H1 (cell line): ENCODE measurements at regions not wholly inside any gene's neighbourhood (a gene's known extent, or its start where the extent isn't known, plus 50 kb on each side); places are given as distances from the start of the nearest gene placed in this dataset.

Experiments used
- CTCF ChIA-PET: fragments of 300-600 bp; sonication (Branson Sonifier 250); formaldehyde crosslinking; loops from one replicate; lab custom pipeline; 2021; ENCODE audit not compliant: partially characterized antibody; lab: Charles Lee
- POLR2A ChIA-PET: fragments of 300-600 bp; sonication (Branson Sonifier 250); formaldehyde crosslinking; loops from one replicate; lab custom pipeline; 2021; ENCODE audit warnings: inconsistent platforms; ENCODE audit not compliant: partially characterized antibody; lab: Charles Lee
- DNase-seq, 2 experiments: peaks; one replicate each; pipeline versions ENCODE4 v3.0.0 to v3.0.0-alpha.2; 2010 to 2022; ENCODE audit warnings: low spot score in 2 of 2, low read depth in 1 of 2, mixed read lengths in 1 of 2
- FAIRE-seq: peaks from 2 replicates; lab custom pipeline; 2011; peaks lifted over from hg19 to GRCh38; lab: Jason Lieb, UNC
- H2AFZ ChIP-seq: 2 replicates; pipeline ENCODE4 v1.8.1; 2012; ENCODE audit warnings: low read length, inconsistent platforms
- H2AK5ac ChIP-seq: 2 replicates; pipeline ENCODE4 v1.6.1; 2013; ENCODE audit warnings: low read depth, low read length
- H2BK120ac ChIP-seq: replicated peaks from 2 replicates; pipeline ENCODE3; 2013; ENCODE audit warnings: low read depth, low read length, inconsistent platforms
- H2BK12ac ChIP-seq: 2 replicates; pipeline ENCODE4 v1.6.1; 2013; ENCODE audit warnings: low read depth, low read length
- H2BK15ac ChIP-seq: 2 replicates; pipeline ENCODE4 v1.6.1; 2013; ENCODE audit warnings: low read length
- H2BK20ac ChIP-seq: 2 replicates; pipeline ENCODE4 v1.6.1; 2013; ENCODE audit warnings: low read length
- H2BK5ac ChIP-seq: 2 replicates; pipeline ENCODE4 v1.6.1; 2013; ENCODE audit warnings: low read depth, low read length
- H3K14ac ChIP-seq: 2 replicates; pipeline ENCODE4 v1.6.1; 2013; ENCODE audit warnings: inconsistent platforms; ENCODE audit not compliant: insufficient read length
- H3K18ac ChIP-seq: 2 replicates; pipeline ENCODE4 v1.6.1; 2013; ENCODE audit warnings: low read length; ENCODE audit errors: extremely low read depth
- H3K23ac ChIP-seq: 2 replicates; pipeline ENCODE4 v1.6.1; 2013; ENCODE audit warnings: inconsistent platforms; ENCODE audit not compliant: insufficient read length
- H3K23me2 ChIP-seq: 2 replicates; pipeline ENCODE4 v1.6.1; 2013; ENCODE audit warnings: low read depth, low read length
- H3K27ac ChIP-seq: 2 replicates; pipeline ENCODE4 v1.6.1; 2011; ENCODE audit warnings: low read depth, low read length, inconsistent platforms
- H3K27me3 ChIP-seq, 4 experiments: replicated peaks in 1 of 4; 1 replicate in 1 of 4; 2 replicates in 3 of 4; pipeline versions ENCODE4 v1.6.1 to v1.8.1; 2011 to 2013; ENCODE audit warnings: low read length in 3 of 4, mild to moderate bottlenecking in 3 of 4, inconsistent platforms in 2 of 4, mixed read lengths in 2 of 4, moderate library complexity in 1 of 4; ENCODE audit not compliant: control insufficient read depth in 3 of 4, insufficient read depth in 3 of 4; ENCODE audit errors: extremely low read depth in 1 of 4
- H3K36me3 ChIP-seq, 4 experiments: 2 replicates each; pipeline versions ENCODE4 v1.6.1 to v1.8.1; 2011 to 2013; ENCODE audit warnings: mild to moderate bottlenecking in 4 of 4, low read length in 3 of 4, moderate library complexity in 2 of 4, control low read depth in 1 of 4, inconsistent platforms in 1 of 4; ENCODE audit not compliant: insufficient read depth in 4 of 4, control insufficient read depth in 2 of 4
- H3K4ac ChIP-seq: replicated peaks from 2 replicates; pipeline ENCODE3; 2013; ENCODE audit warnings: low read length, low read depth, mixed read lengths, inconsistent platforms; ENCODE audit not compliant: insufficient read length
- H3K4me1 ChIP-seq, 4 experiments: replicated peaks in 1 of 4; 1 replicate in 1 of 4; 2 replicates in 3 of 4; pipeline versions ENCODE4 v1.6.1 to v1.8.1; 2011 to 2013; ENCODE audit warnings: low read length in 3 of 4, inconsistent platforms in 2 of 4, mixed read lengths in 1 of 4; ENCODE audit not compliant: insufficient read depth in 4 of 4, control insufficient read depth in 3 of 4
- H3K4me2 ChIP-seq, 2 experiments: 2 replicates each; pipeline versions ENCODE4 v1.6.1 to v1.8.1; 2011 to 2013; ENCODE audit warnings: low read depth in 2 of 2, low read length in 2 of 2, control low read depth in 1 of 2, inconsistent platforms in 1 of 2, mild to moderate bottlenecking in 1 of 2; ENCODE audit not compliant: insufficient read depth in 1 of 2
- H3K4me3 ChIP-seq, 4 experiments: fragments of 200-600, 300-600 bp in 1 of 4; sonication (generic), shearing (Covaris generic), sonication (Bioruptor Twin) in 1 of 4; 2 replicates each; pipeline versions ENCODE4 v1.5.1 to v1.8.1; 2011 to 2016; ENCODE audit warnings: low read length in 4 of 4, low read depth in 3 of 4, control low read depth in 2 of 4, inconsistent platforms in 2 of 4, mild to moderate bottlenecking in 2 of 4, mixed read lengths in 1 of 4, moderate library complexity in 1 of 4; ENCODE audit not compliant: insufficient read depth in 2 of 4; ENCODE audit errors: extremely low read depth in 1 of 4
- H3K56ac ChIP-seq: replicated peaks from 2 replicates; pipeline ENCODE3; 2013; ENCODE audit warnings: low read depth, mild to moderate bottlenecking, mixed read lengths, low read length, inconsistent platforms; ENCODE audit not compliant: insufficient read length
- H3K79me1 ChIP-seq: 2 replicates; pipeline ENCODE4 v1.6.1; 2013; ENCODE audit warnings: low read depth, low read length, control low read depth
- H3K79me2 ChIP-seq, 2 experiments: 2 replicates each; pipeline versions ENCODE4 v1.6.1 to v1.8.1; 2012 to 2013; ENCODE audit warnings: low read length in 2 of 2, mild to moderate bottlenecking in 2 of 2, inconsistent platforms in 1 of 2; ENCODE audit not compliant: insufficient read depth in 2 of 2, control insufficient read depth in 1 of 2
- H3K9ac ChIP-seq, 4 experiments: replicated peaks in 1 of 4; 1 replicate in 1 of 4; 2 replicates in 3 of 4; pipeline versions ENCODE4 v1.6.1 to v1.8.1; 2011 to 2013; ENCODE audit warnings: low read depth in 3 of 4, low read length in 3 of 4, control low read depth in 2 of 4, mild to moderate bottlenecking in 2 of 4, moderate library complexity in 2 of 4, inconsistent platforms in 1 of 4; ENCODE audit errors: extremely low read depth in 1 of 4
- H3K9me3 ChIP-seq, 2 experiments: 2 replicates each; pipeline versions ENCODE4 v1.6.1 to v1.8.1; 2012 to 2013; ENCODE audit warnings: mild to moderate bottlenecking in 2 of 2, moderate library complexity in 2 of 2, control low read depth in 1 of 2, inconsistent platforms in 1 of 2, low read depth in 1 of 2, low read length in 1 of 2, mixed read lengths in 1 of 2; ENCODE audit not compliant: insufficient read depth in 2 of 2
- H4K20me1 ChIP-seq, 2 experiments: replicated peaks in 1 of 2; 2 replicates each; pipeline versions ENCODE3 to v1.8.1; 2011 to 2013; ENCODE audit warnings: inconsistent platforms in 2 of 2, low read length in 2 of 2, mild to moderate bottlenecking in 1 of 2; ENCODE audit not compliant: insufficient read depth in 2 of 2, control insufficient read depth in 1 of 2
- H4K5ac ChIP-seq: 2 replicates; pipeline ENCODE4 v1.6.1; 2013; ENCODE audit warnings: low read length, low read depth, mixed read lengths, inconsistent platforms; ENCODE audit not compliant: insufficient read length
- H4K8ac ChIP-seq: 2 replicates; pipeline ENCODE4 v1.8.0; 2013; ENCODE audit warnings: mild to moderate bottlenecking, moderate library complexity, low read length, inconsistent platforms; ENCODE audit not compliant: insufficient read depth; ENCODE audit errors: extremely low read depth
- H4K91ac ChIP-seq: replicated peaks from 2 replicates; pipeline ENCODE3; 2013; ENCODE audit warnings: low read length, mixed read lengths, inconsistent platforms; ENCODE audit not compliant: insufficient read length
- BACH1 ChIP-seq: IDR thresholded peaks from 2 replicates; pipeline ENCODE4 v1.6.1; 2012; ENCODE audit warnings: low read length, improper control_type of control experiment
- BCL11A ChIP-seq, 2 experiments: IDR thresholded peaks; one replicate each; pipeline ENCODE4 v1.6.1; 2011; ENCODE audit warnings: low read depth in 2 of 2, low read length in 2 of 2, mild to moderate bottlenecking in 2 of 2
- CBX8 ChIP-seq: fragments of 300-800, 300-1000 bp; sonication (generic); IDR thresholded peaks from 2 replicates; pipeline ENCODE4 v1.7.1; 2016; ENCODE audit warnings: low read depth, low read length, borderline replicate concordance
- CHD2 ChIP-seq: IDR thresholded peaks from 2 replicates; pipeline ENCODE4 v1.6.1; 2012; ENCODE audit warnings: low read length, improper control_type of control experiment
- CREB1 ChIP-seq: IDR thresholded peaks from 2 replicates; pipeline ENCODE4 v1.6.1; 2012; ENCODE audit warnings: inconsistent platforms
- EGR1 ChIP-seq: IDR thresholded peaks from 2 replicates; pipeline ENCODE4 v1.6.1; 2011; ENCODE audit warnings: low read depth, low read length, borderline replicate concordance
- EP300 ChIP-seq, 2 experiments: IDR thresholded peaks; 1 replicate in 1 of 2; 2 replicates in 1 of 2; pipeline ENCODE4 v1.6.1; 2011 to 2012; ENCODE audit warnings: low read depth in 2 of 2, low read length in 2 of 2, mild to moderate bottlenecking in 2 of 2, borderline replicate concordance in 1 of 2, inconsistent platforms in 1 of 2, moderate library complexity in 1 of 2
- GABPA ChIP-seq: IDR thresholded peaks from 2 replicates; pipeline ENCODE4 v1.6.1; 2011; ENCODE audit warnings: mild to moderate bottlenecking, low read length, moderate library complexity, borderline replicate concordance; ENCODE audit not compliant: insufficient read depth
- KDM5A ChIP-seq: fragments of 200-600 bp; IDR thresholded peaks from 2 replicates; pipeline ENCODE4 v1.7.1; 2012; ENCODE audit warnings: mild to moderate bottlenecking, low read length, inconsistent platforms, mixed read lengths
- NANOG ChIP-seq: IDR thresholded peaks from 2 replicates; pipeline ENCODE4 v1.6.1; 2011; ENCODE audit warnings: low read length, low read depth, mild to moderate bottlenecking, inconsistent platforms; ENCODE audit not compliant: insufficient read depth, poor library complexity, severe bottlenecking
- SIN3A ChIP-seq, 2 experiments: IDR thresholded peaks in 1 of 2; conservative IDR thresholded peaks in 1 of 2; 2 replicates each; pipeline ENCODE4 v1.6.1; 2011 to 2012; ENCODE audit warnings: low read length in 2 of 2, improper control_type of control experiment in 1 of 2, low read depth in 1 of 2, mild to moderate bottlenecking in 1 of 2
- SIRT6 ChIP-seq: IDR thresholded peaks from one replicate; pipeline ENCODE4 v1.7.1; 2012; ENCODE audit warnings: low read length, inconsistent platforms
- SP1 ChIP-seq: IDR thresholded peaks from 2 replicates; pipeline ENCODE4 v1.6.1; 2011; ENCODE audit warnings: low read depth, low read length
- SP4 ChIP-seq: IDR thresholded peaks from 2 replicates; pipeline ENCODE4 v1.6.1; 2012; ENCODE audit warnings: low read length, inconsistent platforms
- TCF12 ChIP-seq: IDR thresholded peaks from 2 replicates; pipeline ENCODE4 v1.6.1; 2011; ENCODE audit warnings: low read depth, mild to moderate bottlenecking, low read length
- YY1 ChIP-seq: IDR thresholded peaks from 2 replicates; pipeline ENCODE4 v1.6.1; 2011; ENCODE audit warnings: low read depth, mild to moderate bottlenecking, low read length
- WGBS, 2 experiments: shearing (Covaris generic) in 1 of 2; methylation state at CpG; one replicate each; pipeline versions ENCODE4 v1.1.6 to v1.1.7; 2013 to 2015; ENCODE audit warnings: low lambda C conversion rate in 2 of 2, mixed read lengths in 2 of 2, inconsistent platforms in 1 of 2, low coverage in 1 of 2, missing lambda C conversion rate in 1 of 2; ENCODE audit not compliant: insufficient replicate concordance in 2 of 2, insufficient coverage in 1 of 2, insufficient read length in 1 of 2; ENCODE audit errors: extremely low coverage in 1 of 2, missing lambda C conversion rate in 1 of 2; 5-methylcytosine and 5-hydroxymethylcytosine counted together

DNA sequence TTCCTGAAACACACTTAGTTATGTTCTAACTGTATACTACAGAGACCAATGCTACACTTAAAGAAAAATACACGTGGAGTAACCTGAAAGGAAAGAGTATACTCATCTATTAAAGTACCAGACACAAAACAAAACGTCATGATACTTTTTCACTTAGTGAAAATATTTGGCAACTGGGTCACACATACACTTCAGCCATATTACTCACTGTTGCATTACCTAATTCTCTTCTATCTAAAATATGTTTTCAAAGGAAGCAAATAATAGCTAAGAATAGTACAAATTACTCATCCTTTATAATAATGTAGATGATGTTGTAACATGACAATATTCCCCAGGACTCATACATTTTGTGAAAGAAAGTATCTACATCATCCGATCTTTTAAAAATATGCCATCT is 76.5 kb upstream of the EPB41L3 start:
- ChIA-PET CTCF (interaction anchor here (1.4 kb wide), 1 partner anchor 8 kb away, joined by 3 read pairs; no protein-coding TSS in a partner anchor), POLR2A (no interaction called here)
- no peak overlapping the region for H2AK5ac ChIP-seq
- H3K14ac ChIP-seq: no peak overlapping the region
- no peak overlapping the region for H3K4me3 ChIP-seq
- H3K4me1 ChIP-seq: peaks cover 3 to 8% (median 5%) of the 10 kb centered on the region in 4 experiments; a peak in 6 of 7 replicates
- WGBS, 2 experiments: 89% methylated on average over 3 of the region's 3 CpGs; no CpG with 5 or more reads in 1 of the 2 experiments
- H2BK120ac ChIP-seq: no peak overlapping the region
- H3K9ac ChIP-seq: no peak overlapping the region
- H2BK5ac ChIP-seq: no peak overlapping the region
- H3K79me2 ChIP-seq: no peaks in the 10 kb centered on the region
- H3K23ac ChIP-seq: no peak overlapping the region
- no peak overlapping the region for H4K91ac ChIP-seq
- no peaks in the 10 kb centered on the region for H3K79me1 ChIP-seq
- no peak overlapping the region for H2BK15ac ChIP-seq
- H3K9me3 ChIP-seq: no peaks in the 10 kb centered on the region
- no peaks in the 10 kb centered on the region for H3K23me2 ChIP-seq
- no peak overlapping the region for H3K18ac ChIP-seq
- no peak overlapping the region for H2BK20ac ChIP-seq
- no peak overlapping the region for H2AFZ ChIP-seq
- no peak overlapping the region for H3K56ac ChIP-seq
- no peaks in the 10 kb centered on the region for H4K20me1 ChIP-seq
- no peaks in the 10 kb centered on the region for H3K27me3 ChIP-seq
- H3K4me2 ChIP-seq: no peak overlapping the region
- no peak for DNase-seq
- no peaks in the 10 kb centered on the region for H3K36me3 ChIP-seq
- no peak overlapping the region for H4K8ac ChIP-seq
- no peak overlapping the region for H2BK12ac ChIP-seq
- no peak overlapping the region for H3K4ac ChIP-seq
- no peak overlapping the region for H4K5ac ChIP-seq
- FAIRE-seq: no peak
- H3K27ac ChIP-seq: no peak overlapping the region
- TF ChIP-seq SIRT6 (no peak), CHD2 (no peak), KDM5A (no peak), BACH1 (no peak), YY1 (no peak), CREB1 (no peak), EGR1 (no peak), GABPA (no peak), SIN3A (conservative IDR thresholded peaks at IDR 0.05 in 1 of 2, IDR thresholded peaks at IDR 0.05 in 1 of 2; ENCODE audit: low read depth in 1 of 2, low read length in 2 of 2) (no peak), CBX8 (no peak), EP300 (IDR thresholded peaks at IDR 0.05; ENCODE audit: borderline replicate concordance in 1 of 2, low read depth in 2 of 2, low read length in 2 of 2) (no peak), TCF12 (no peak), BCL11A (IDR thresholded peaks at IDR 0.05; ENCODE audit: low read depth in 2 of 2, low read length in 2 of 2) (no peak), NANOG (no peak), SP4 (no peak), SP1 (no peak)
